GM12874 (cell line): ENCODE measurements at regions not wholly inside any gene's neighbourhood (a gene's known extent, or its start where the extent isn't known, plus 50 kb on each side); places are given as distances from the start of the nearest gene placed in this dataset.

Source experiments
- CTCF ChIP-seq: IDR thresholded peaks from 2 replicates; pipeline ENCODE4 v1.5.1; 2011; ENCODE audit warnings: low read depth, mild to moderate bottlenecking, control low read depth, low read length, moderate library complexity; ENCODE audit not compliant: insufficient read depth

- TF ChIP-seq CTCF = no peak
These were observed 85.1 kb upstream of the NAV2 start for GRCh38 chr11:19627566-19627965.

- TF ChIP-seq CTCF = no peak
These were observed 87.2 kb upstream of the NAV2 start for GRCh38 chr11:19625438-19625837.

GRCh38 chr11:19617696-19618523 lies 94.7 kb upstream of the NAV2 start:
- TF ChIP-seq CTCF = no peak

- TF ChIP-seq CTCF = no peak
These were observed 97.1 kb upstream of the NAV2 start for GRCh38 chr11:19615341-19616183.

GRCh38 chr11:19614370-19614940 lies 98.2 kb upstream of the NAV2 start:
- TF ChIP-seq CTCF = no peak

- no peak for TF ChIP-seq CTCF
These were observed 104.8 kb upstream of the NAV2 start for GRCh38 chr11:19607656-19608360.
